ENCODE measurements at regions not wholly inside any gene's neighbourhood (a gene's known extent, or its start where the extent isn't known, plus 50 kb on each side); places are given as distances from the start of the nearest gene placed in this dataset.

DNA sequence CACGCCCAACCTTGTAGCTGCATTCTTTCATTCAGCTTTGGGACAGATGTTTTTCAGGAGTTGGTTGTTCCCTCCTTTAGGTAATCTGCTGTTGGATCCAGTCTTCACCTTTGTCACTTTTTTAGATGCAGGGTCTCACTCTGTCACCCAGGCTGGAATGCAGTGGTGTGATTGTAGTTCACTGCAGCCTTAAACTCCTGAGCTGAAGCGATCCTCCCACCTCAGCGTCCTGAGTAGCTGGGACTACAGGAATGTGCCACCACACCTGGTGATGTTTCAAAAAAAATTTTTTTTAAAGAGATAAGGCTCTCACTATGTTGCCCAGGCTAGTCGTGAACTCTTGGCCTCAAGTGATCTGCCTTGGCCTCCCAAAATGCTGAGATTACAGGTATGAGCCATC, 164.3 kb downstream of the KTN1 start:
- H3K36me3 ChIP-seq: no peaks in the 10 kb centered on the region
- DNase-seq: no peak
- no peak overlapping the region for H3K4me3 ChIP-seq
- intact Hi-C loops (cut with DNase I; ENCODE audit: low total_unique reads): no loop called here
- no peak overlapping the region for H3K27ac ChIP-seq
- TF ChIP-seq, protein P1, sequence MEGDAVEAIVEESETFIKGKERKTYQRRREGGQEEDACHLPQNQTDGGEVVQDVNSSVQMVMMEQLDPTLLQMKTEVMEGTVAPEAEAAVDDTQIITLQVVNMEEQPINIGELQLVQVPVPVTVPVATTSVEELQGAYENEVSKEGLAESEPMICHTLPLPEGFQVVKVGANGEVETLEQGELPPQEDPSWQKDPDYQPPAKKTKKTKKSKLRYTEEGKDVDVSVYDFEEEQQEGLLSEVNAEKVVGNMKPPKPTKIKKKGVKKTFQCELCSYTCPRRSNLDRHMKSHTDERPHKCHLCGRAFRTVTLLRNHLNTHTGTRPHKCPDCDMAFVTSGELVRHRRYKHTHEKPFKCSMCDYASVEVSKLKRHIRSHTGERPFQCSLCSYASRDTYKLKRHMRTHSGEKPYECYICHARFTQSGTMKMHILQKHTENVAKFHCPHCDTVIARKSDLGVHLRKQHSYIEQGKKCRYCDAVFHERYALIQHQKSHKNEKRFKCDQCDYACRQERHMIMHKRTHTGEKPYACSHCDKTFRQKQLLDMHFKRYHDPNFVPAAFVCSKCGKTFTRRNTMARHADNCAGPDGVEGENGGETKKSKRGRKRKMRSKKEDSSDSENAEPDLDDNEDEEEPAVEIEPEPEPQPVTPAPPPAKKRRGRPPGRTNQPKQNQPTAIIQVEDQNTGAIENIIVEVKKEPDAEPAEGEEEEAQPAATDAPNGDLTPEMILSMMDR (IDR thresholded peaks at IDR 0.05): no peak
- no peaks in the 10 kb centered on the region for H3K27me3 ChIP-seq
- no peaks in the 10 kb centered on the region for H3K9me3 ChIP-seq
- H3K4me1 ChIP-seq: peaks cover 0 to 26% (median 19%) of the 10 kb centered on the region in 4 donors

DNA sequence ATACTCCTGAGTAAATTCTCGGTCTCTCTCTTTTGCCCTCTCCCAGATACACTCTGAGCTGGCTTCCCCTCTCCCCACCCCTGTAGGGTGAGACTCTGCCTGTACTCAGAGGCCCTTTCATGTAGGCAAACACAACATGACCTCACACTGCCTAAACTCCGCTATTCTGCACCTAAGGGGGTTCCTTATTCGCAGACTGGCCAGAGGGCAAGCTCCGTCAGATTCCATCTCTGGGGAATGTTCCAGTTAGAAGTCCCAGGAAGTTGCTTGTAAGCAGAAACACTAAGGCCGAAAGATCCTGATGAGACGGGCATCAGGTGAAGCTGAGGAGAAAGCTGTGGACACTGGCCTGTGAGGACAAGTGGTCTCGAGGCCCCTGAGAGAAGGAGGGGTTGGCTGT, 165.9 kb downstream of the KTN1 start:
- no peaks in the 10 kb centered on the region for H3K9me3 ChIP-seq
- TF ChIP-seq, protein P1 (IDR thresholded peaks at IDR 0.05): no peak
- no peak overlapping the region for H3K4me3 ChIP-seq
- intact Hi-C loops (cut with DNase I; ENCODE audit: low total_unique reads): no loop called here
- H3K27me3 ChIP-seq: no peaks in the 10 kb centered on the region
- DNase-seq: no peak
- H3K4me1 ChIP-seq: peaks cover 0 to 10% (median 3%) of the 10 kb centered on the region in 4 donors
- H3K36me3 ChIP-seq: no peaks in the 10 kb centered on the region
- no peak overlapping the region for H3K27ac ChIP-seq

DNA sequence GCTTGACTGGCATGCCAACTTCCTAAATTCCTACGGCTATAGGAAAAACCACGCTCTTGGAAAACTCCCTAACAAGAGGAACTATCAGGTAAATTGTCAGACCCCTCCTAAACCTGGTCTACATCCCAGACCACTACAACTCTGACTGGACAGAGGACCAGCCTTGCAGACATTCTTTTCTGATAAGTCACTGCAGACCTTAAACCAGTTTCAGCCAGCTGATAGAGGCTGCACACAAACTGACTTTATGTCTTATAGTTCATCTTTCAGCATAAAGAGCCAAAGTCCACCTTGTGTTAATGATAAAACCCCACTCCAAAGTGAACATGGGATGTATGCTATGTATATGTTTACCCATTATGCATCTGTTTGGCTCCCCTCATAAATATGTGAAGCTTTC, 166.6 kb downstream of the KTN1 start:
- TF ChIP-seq, protein P1 (IDR thresholded peaks at IDR 0.05): no peak
- no peak for DNase-seq
- Histone ChIP-seq H3K4me3 (no peak overlapping the region), H3K27me3 (no peaks in the 10 kb centered on the region), H3K4me1 (peaks cover 0 to 6% (median 0%) of the 10 kb centered on the region in 4 donors), H3K9me3 (no peaks in the 10 kb centered on the region), H3K27ac (no peak overlapping the region), H3K36me3 (no peaks in the 10 kb centered on the region)
- intact Hi-C loops (cut with DNase I; ENCODE audit: low total_unique reads): no loop called here

DNA sequence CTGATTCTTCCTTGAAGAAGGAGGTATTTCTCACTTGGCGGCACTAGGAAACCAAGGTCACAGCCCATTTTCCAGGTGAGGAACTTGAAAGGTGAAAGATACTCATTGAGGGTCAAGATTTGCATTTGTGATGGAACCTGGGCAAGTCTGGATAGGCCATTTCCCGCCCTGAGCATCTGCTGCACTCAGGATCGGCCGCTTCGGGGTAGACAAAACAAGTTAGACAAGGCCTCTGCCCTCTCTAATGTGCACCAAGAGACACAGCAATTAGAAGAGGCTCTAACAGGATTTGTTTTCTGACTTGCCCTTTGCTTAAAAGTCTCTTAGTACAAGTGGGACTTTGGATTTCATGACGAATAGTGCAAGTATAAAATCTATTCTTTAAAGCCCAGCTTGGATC, 167.2 kb downstream of the KTN1 start:
- no peak for DNase-seq
- Histone ChIP-seq H3K27me3 (no peaks in the 10 kb centered on the region), H3K4me1 (peaks cover 0 to 2% (median 0%) of the 10 kb centered on the region in 4 donors), H3K27ac (no peak overlapping the region), H3K36me3 (no peaks in the 10 kb centered on the region), H3K4me3 (no peak overlapping the region), H3K9me3 (no peaks in the 10 kb centered on the region)
- TF ChIP-seq, protein P1 (IDR thresholded peaks at IDR 0.05): no peak
- intact Hi-C loops (cut with DNase I; ENCODE audit: low total_unique reads): no loop called here

DNA sequence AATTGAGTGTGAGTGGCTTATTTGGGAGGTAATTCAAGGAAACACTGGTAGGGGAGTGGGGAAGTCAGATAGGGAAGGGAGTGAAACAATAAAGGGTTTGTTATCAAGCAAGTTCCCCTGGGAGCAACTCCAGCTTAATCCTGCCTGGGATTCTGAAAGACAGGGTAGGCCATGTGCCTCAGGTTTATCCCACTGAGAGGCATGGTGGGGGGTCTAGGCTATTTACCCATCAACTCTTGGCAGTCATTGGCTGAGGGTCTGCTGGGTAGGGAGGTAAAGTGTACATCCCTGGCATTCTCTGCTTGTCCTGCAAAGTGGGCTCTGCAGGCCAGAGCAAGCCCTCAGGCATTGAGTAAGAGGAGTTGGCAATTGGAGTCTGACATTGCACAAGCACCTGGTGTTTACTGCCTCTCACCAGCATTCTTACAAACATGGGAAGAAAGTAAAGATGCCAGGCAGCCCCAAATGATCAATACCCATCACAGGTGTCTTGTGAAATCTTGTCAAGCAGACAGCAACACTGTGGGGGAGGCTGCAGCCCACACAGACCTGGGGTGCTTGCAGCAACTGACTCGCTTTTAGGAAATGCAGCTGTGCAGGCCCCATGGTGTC, 169.3 kb downstream of the KTN1 start:
- TF ChIP-seq, protein P1 (IDR thresholded peaks at IDR 0.05): no peak
- no peaks in the 10 kb centered on the region for H3K36me3 ChIP-seq
- DNase-seq: no peak
- H3K9me3 ChIP-seq: no peaks in the 10 kb centered on the region
- H3K27ac ChIP-seq: no peak overlapping the region
- no peak overlapping the region for H3K4me3 ChIP-seq
- intact Hi-C loops (cut with DNase I; ENCODE audit: low total_unique reads): no loop called here
- no peaks in the 10 kb centered on the region for H3K27me3 ChIP-seq
- peaks cover 0 to 7% (median 0%) of the 10 kb centered on the region in 4 donors for H3K4me1 ChIP-seq

DNA sequence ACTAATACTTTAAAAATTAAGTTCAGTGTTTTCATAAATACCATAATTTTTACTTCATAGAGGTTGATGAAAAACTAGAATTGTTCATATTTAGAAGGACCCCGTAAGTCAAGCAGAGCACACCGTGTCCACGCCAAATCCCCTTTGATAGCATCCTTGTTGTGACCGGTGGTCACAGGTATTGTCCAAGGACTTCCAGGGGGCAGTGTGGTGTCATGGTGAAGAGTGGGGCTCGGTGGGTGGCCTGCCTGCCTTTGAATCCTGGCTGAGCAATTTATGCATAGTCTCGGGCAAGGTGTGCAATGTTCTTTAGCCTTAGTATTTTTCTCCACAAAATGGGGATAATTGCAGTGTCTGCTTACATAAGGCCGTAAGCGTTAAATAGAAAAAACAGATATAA, 169.9 kb downstream of the KTN1 start:
- Histone ChIP-seq H3K27me3 (no peaks in the 10 kb centered on the region), H3K9me3 (no peaks in the 10 kb centered on the region), H3K4me3 (no peak overlapping the region), H3K27ac (no peak overlapping the region), H3K4me1 (peaks cover 0 to 7% (median 0%) of the 10 kb centered on the region in 4 donors), H3K36me3 (no peaks in the 10 kb centered on the region)
- DNase-seq: no peak
- intact Hi-C loops (cut with DNase I; ENCODE audit: low total_unique reads): no loop called here
- TF ChIP-seq, protein P1 (IDR thresholded peaks at IDR 0.05): no peak

Measured in tibial artery (tissue), 4 donors.